Stimulated activated CD8-positive, alpha-beta memory T cell treated with anti-CD3 and anti-CD28 coated beads, Interleukin-4, amount 100 ng/mL, for 1 hour (primary cell): ENCODE measurements at regions not wholly inside any gene's neighbourhood (a gene's known extent, or its start where the extent isn't known, plus 50 kb on each side); places are given as distances from the start of the nearest gene placed in this dataset.

Experiments used
- DNase-seq, 2 donors: peaks; one replicate each; pipeline ENCODE4 v3.0.0-alpha.2; 2020; ENCODE audit warnings: low read depth in 2 of 2, low spot score in 1 of 2

- DNase-seq: no peak
Observed at GRCh38 chr13:59497621-59498247, 666.0 kb downstream of the DIAPH3 start.

DNA sequence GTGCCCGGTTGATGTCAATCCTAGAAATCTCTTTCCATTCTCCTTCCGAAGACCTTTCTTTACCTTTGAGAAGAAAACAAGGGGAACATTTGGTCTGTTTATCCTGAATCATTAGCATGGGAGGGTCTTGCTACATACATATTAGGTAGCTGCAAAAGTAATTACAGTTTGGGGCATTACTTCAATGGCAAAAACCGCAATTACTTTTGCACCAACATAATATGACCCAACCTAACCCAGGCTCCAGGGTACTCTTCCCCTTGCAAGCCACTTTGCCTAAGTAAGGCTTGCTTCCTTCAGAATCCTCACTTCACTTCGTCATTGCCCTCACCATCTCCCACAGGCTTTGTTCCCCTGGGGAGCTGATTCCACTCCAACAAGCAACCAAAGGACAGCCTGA lies 662.7 kb downstream of the DIAPH3 start:
- DNase-seq: no peak

- DNase-seq: no peak
Observed at GRCh38 chr13:59504407-59504806, 659.3 kb downstream of the DIAPH3 start.

- no peak for DNase-seq
Observed at GRCh38 chr13:59510386-59510785, 653.3 kb downstream of the DIAPH3 start.

- no peak for DNase-seq
Observed at GRCh38 chr13:59513686-59514085, 650.0 kb downstream of the DIAPH3 start.

DNA sequence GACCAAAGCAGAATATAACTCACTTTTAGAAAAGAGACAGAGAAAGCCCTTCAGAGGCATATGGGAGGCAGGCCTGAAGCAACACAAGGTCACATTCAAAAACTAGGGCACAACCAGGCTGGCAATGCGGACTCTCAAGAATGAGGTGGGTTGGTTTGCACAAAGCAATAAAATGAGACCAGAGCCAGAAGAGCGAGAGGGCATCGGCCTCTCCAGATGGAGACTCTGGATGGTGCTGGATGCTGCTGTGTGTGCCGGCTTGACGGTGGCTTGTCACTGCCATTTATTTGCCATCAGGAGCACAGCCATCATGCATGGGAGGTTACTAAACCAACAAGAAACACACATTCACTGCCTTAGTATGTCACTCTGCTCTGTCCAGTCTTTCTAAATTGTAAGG lies 649.4 kb downstream of the DIAPH3 start:
- no peak for DNase-seq

- DNase-seq: no peak
Observed at GRCh38 chr13:59519819-59520218, 643.9 kb downstream of the DIAPH3 start.

DNA sequence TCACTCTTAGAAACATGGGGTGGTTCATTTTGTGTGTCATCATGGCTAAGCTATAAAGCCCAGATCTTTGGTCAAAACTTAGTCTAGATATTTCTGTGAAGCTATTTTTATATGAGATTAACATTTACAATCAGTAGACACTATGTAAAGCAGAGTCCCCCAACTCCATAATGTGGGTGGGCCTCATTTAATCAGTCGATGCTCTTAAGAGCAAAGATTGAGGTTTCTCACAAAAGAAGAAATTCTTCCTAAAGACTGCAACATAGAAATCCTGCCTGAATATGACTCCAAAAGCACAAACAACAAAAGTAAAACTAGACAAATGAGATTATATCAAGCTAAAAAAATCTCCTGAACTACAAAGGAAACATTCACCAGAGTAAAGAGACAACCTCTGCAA lies 642.2 kb downstream of the DIAPH3 start:
- no peak for DNase-seq

DNA sequence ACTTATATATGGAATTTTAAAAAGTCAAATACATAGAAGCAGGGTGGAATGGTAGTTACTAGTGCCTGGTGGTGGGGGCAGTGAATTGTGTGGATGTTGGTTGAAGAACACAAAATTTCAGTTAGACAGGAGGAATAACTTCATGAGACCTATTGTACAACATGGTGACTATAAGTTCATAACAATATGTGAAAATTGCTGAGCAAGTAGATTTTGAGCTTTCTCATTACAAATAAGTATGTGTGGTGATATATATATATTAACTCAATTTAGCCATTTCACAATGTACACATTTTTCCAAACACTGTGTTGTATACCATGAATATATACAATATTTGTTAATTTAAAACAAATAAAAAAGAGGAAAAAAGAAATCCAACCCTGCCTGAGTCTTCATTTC lies 641.1 kb downstream of the DIAPH3 start:
- DNase-seq: no peak

DNA sequence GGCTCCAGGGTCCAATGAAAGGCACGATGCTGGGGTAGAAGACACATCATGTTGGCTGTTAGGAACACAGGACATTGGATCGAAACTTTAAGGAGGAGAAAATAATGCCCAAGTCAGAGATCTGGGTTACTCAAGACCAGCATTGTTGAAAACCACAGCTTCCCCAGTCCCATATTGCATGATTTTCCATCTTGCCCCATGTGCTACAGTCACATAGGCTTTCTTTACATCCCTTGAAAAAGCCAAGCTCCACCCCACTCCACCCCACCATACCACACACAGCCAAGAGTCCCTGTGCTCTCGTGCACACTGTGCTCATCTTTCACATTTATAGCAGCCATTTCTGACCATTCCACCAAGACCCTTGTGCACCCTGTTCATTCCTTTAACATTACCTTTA lies 636.2 kb downstream of the DIAPH3 start:
- no peak for DNase-seq

- no peak for DNase-seq
Observed at GRCh38 chr13:59531571-59532091, 632.1 kb downstream of the DIAPH3 start.

DNA sequence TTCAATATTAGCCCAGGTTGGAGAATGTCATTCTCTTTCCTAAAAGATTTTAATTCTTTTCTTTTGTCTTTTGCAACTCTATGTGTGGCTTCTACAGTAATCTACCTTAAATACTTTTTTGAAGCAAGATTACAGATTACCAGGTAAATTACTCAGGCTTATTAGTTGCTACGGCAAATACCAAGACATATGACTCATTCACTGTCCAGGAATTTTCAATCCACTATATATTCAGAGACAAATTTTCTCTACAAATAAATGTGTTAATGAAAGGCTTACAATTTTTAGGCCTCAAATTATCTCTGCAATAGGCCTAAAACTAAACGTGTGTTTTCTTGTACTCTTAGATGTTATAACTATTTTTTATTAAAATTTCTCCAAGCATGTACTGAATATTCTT lies 631.3 kb downstream of the DIAPH3 start:
- no peak for DNase-seq

DNA sequence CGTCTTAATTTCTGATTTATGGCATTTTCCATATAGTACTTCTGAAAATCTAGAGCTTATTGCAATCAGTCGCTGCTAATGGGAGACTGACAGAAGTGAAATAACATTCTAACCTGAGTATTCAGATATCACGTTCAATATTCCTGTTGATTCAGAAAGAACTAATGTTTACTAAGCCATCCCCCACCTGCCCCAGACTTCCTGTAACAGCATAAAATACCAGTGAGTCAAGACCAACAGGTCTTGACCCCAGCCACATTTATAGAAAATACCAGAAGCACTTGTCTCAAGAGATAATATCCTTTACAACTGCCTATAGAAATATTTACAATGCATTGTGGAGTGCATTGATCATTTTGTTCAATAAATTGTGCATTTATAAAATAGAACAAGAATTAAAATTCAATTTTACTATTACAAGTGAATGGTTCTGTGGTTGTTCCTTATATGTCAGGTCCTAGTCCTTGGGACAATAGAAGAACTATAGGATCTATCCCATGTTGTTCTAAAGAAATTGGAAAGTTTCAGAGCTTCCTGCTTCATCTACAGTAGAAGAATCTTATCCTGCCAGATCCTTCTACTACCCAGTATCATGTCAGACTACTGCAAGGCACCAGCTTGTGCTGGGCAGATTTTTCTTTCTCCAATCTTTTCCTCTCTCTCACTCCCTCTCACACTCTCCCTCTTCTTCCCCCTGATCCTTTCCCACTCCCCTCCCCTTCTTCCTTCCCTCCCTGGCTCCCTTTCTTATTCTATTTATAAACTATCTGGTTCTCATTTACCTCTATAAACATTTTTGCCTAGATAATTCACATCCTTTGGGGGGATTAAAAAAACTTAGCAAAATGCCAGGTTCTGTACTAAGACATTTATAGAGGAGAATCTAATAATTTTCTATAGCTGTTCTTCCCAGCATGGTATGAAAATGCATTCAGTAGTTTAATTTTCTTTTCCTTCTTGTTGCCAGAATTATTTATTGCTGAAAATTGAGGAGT lies 629.9 kb downstream of the DIAPH3 start:
- no peak for DNase-seq

GRCh38 chr13:59534806-59535205 lies 628.9 kb downstream of the DIAPH3 start:
- DNase-seq: no peak

DNA sequence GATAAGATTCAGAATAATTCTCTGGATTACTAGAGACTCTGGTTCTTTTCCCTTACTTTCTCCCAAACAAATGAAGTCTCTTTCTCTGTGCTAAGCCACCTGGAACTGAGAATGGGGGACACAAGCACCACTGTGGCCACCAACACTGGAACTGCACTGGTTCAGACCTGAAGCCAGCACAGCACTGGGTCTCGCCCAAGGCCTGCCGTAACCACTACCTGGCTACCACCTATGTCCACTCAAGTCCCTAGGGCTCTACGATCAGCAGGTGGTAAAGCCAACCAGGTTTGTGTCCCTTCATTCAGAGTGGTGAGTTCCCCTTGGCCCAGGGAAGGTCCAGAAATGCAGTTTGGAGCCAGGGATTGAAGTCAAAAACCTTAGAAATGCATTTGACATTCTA lies 626.2 kb downstream of the DIAPH3 start:
- DNase-seq: no peak

DNA sequence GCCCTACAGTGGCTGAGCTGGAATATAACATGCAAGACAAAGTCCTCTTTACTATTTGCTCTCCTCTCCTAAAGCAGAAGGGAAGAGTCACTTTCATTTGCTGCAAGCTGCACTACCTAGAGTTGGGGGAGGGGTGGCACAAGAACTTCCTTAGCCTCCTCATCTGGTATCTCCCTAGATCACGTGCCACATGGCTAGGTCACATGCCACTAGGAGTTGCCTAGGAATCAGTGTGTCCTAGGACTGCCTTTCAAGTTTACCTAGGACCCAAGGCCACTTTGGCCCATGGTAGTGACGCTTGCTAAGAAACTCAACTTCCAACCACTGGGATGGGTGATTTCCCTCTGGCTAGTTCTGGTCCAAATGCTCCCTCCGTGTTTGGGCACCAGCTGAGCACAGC lies 625.2 kb downstream of the DIAPH3 start:
- no peak for DNase-seq

DNA sequence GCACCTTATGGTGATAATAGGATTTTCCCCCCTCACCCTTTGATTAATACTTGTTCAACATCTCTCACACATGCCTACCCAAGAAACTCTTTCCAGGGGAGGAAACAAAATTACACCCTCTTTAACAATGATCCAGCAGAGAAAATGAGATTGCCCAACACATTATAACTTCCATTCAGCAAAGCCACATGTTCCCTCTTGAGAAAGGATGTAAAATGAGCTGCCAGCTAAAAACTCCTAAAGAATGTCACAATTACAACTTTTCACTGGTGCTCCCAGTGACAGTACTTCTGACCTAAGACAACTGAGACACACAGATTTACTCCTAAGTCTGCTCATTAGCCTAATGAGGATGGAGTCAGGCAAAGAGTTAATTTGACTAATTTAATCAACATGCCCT lies 621.4 kb downstream of the DIAPH3 start:
- DNase-seq: no peak

DNA sequence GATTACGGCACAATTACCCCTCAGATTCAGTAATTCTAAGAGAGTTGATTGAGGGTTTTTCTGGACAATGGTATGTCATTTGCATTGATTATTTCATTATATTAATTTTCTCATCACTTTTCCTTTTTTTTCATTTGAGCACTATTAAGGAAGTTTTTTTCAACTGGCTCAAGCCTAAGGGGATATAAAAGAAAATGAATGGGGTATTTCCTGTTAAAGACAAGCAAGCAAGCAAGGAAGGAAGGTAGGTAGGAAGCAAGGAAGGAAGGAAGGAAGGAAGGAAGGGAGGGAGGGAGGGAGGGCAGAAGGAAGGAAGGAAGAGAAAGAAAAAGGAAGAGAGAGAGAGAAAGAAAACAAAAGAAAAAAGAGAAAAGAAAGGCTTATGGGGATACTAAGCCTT lies 620.3 kb downstream of the DIAPH3 start:
- DNase-seq: no peak

GRCh38 chr13:59545007-59545406 lies 618.7 kb downstream of the DIAPH3 start:
- DNase-seq: no peak

DNA sequence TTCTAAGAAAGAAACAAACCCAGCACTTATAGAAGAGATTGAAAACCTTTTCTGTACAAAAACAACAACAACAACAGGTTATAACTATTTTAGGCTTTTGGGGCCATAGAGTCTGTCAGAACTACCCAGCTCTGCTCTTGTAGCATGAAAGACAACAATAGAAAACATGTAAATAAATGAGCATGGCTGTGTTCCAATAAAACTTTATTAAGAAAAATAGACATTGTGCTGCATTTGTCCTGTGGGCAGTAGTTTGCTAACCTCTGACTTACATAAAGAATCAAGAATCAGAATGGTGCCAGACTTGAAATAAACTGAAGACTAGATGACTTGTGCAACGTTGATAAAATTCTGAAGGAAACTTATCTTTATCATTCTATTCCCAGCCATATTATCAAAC lies 617.5 kb downstream of the DIAPH3 start:
- no peak for DNase-seq

GRCh38 chr13:59547950-59548349 lies 615.8 kb downstream of the DIAPH3 start:
- DNase-seq: no peak

- no peak for DNase-seq
Observed at GRCh38 chr13:59562924-59563323, 600.8 kb downstream of the DIAPH3 start.
